OCI-LY7 (cell line): ENCODE measurements at regions not wholly inside any gene's neighbourhood (a gene's known extent, or its start where the extent isn't known, plus 50 kb on each side); places are given as distances from the start of the nearest gene placed in this dataset.

Source experiments
- BruUV-seq: library from RNA; stranded (reverse); fragments of 400-500 nt; replicated peaks from 2 replicates; lab custom pipeline; 2021; lab: Mats Ljungman, UMichigan
- CTCF ChIA-PET: fragments of 300-600 bp; sonication (Branson Sonifier 250); formaldehyde crosslinking; loops from one replicate; lab custom pipeline; 2022; ENCODE audit warnings: antibody characterized with exemption; ENCODE audit not compliant: unreplicated experiment; lab: Charles Lee
- POLR2A ChIA-PET: fragments of 300-600 bp; sonication (Branson Sonifier 250); formaldehyde crosslinking; loops from one replicate; lab custom pipeline; 2022; ENCODE audit warnings: antibody characterized with exemption; lab: Charles Lee
- DNase-seq: peaks from one replicate; pipeline ENCODE4 v3.0.0-alpha.2; 2015; ENCODE audit warnings: low spot score
- H2AFZ ChIP-seq: fragments of 200-600 bp; sonication (generic), shearing (Covaris generic); 2 replicates; pipeline ENCODE4 v1.6.1; 2014; ENCODE audit warnings: mild to moderate bottlenecking, antibody characterized with exemption, low read length, moderate library complexity
- H3K27ac ChIP-seq: fragments of 200-600 bp; sonication (generic); 2 replicates; pipeline ENCODE4 v1.5.1; 2014; ENCODE audit warnings: mixed run types, low read depth, mild to moderate bottlenecking, moderate library complexity, low read length, inconsistent platforms; ENCODE audit not compliant: poor library complexity, severe bottlenecking
- H3K36me3 ChIP-seq: fragments of 200-600 bp; sonication (generic); 2 replicates; pipeline ENCODE4 v1.6.1; 2014; ENCODE audit warnings: mild to moderate bottlenecking, antibody characterized with exemption, low read length, moderate library complexity, mixed read lengths; ENCODE audit not compliant: insufficient read depth
- H3K4me1 ChIP-seq: fragments of 200-600 bp; sonication (generic); 2 replicates; pipeline ENCODE4 v1.5.1; 2014; ENCODE audit warnings: mild to moderate bottlenecking, low read length; ENCODE audit not compliant: insufficient read depth, poor library complexity, severe bottlenecking
- H3K4me2 ChIP-seq: fragments of 200-600 bp; sonication (generic); 2 replicates; pipeline ENCODE4 v1.6.1; 2014; ENCODE audit warnings: mild to moderate bottlenecking, low read length
- H3K4me3 ChIP-seq: fragments of 200-600 bp; sonication (generic); 2 replicates; pipeline ENCODE4 v1.5.1; 2014; ENCODE audit warnings: mild to moderate bottlenecking, low read depth, low read length; ENCODE audit not compliant: poor library complexity, severe bottlenecking
- H3K79me2 ChIP-seq: fragments of 200-600 bp; sonication (generic); 2 replicates; pipeline ENCODE4 v1.6.1; 2016; ENCODE audit warnings: low read depth, mild to moderate bottlenecking, low read length, moderate library complexity, mixed read lengths; ENCODE audit not compliant: insufficient read depth
- H3K9me2 ChIP-seq: fragments of 200-600 bp; sonication (generic); 2 replicates; pipeline ENCODE4 v1.6.1; 2016; ENCODE audit warnings: mild to moderate bottlenecking, low read length, mixed read lengths; ENCODE audit not compliant: insufficient read depth
- H3K9me3 ChIP-seq: fragments of 200-600 bp; sonication (generic); 2 replicates; pipeline ENCODE4 v1.6.1; 2014; ENCODE audit warnings: mild to moderate bottlenecking, mixed run types, low read length, mixed read lengths
- H4K20me1 ChIP-seq: fragments of 200-600 bp; sonication (generic); 2 replicates; pipeline ENCODE4 v1.6.1; 2014; ENCODE audit warnings: mild to moderate bottlenecking, antibody characterized with exemption, low read length, moderate library complexity, mixed read lengths; ENCODE audit not compliant: insufficient read depth
- EZH2phosphoT487 ChIP-seq: fragments of 200-600 bp; sonication (generic); IDR thresholded peaks from 2 replicates; pipeline ENCODE4 v1.6.1; 2018; ENCODE audit warnings: low read depth, borderline replicate concordance, mild to moderate bottlenecking, mixed run types, antibody characterized with exemption, low read length, moderate library complexity, mixed read lengths
- intact Hi-C: fragments of 100-400 bp; cut with micrococcal nuclease; formaldehyde crosslinking; loops from one replicate; pipeline ENCODE4 v1.10.0; 2022; ENCODE audit not compliant: unreplicated experiment
- TF ChIP-seq, protein P1 (sequence below): fragments of 200-600 bp; sonication (generic); conservative IDR thresholded peaks from 2 replicates; pipeline ENCODE4 v1.5.1; 2014; ENCODE audit warnings: mild to moderate bottlenecking, antibody characterized with exemption, low read length, moderate library complexity, mixed read lengths

GRCh38 chr14:97353102-97353501, 555.9 kb downstream of the VRK1 start:
- no peaks in the 10 kb centered on the region for H3K36me3 ChIP-seq
- no peak overlapping the region for H3K4me3 ChIP-seq
- ChIA-PET CTCF (no interaction called here), POLR2A (no interaction called here)
- H3K27ac ChIP-seq = no peak overlapping the region
- no peaks in the 10 kb centered on the region for H3K9me3 ChIP-seq
- no peaks in the 10 kb centered on the region for H3K4me1 ChIP-seq
- H2AFZ ChIP-seq = no peak overlapping the region
- no peak overlapping the region for H3K4me2 ChIP-seq
- H3K79me2 ChIP-seq = no peaks in the 10 kb centered on the region
- BruUV-seq = no TSS peak
- intact Hi-C loops = no loop called here
- TF ChIP-seq, protein P1, sequence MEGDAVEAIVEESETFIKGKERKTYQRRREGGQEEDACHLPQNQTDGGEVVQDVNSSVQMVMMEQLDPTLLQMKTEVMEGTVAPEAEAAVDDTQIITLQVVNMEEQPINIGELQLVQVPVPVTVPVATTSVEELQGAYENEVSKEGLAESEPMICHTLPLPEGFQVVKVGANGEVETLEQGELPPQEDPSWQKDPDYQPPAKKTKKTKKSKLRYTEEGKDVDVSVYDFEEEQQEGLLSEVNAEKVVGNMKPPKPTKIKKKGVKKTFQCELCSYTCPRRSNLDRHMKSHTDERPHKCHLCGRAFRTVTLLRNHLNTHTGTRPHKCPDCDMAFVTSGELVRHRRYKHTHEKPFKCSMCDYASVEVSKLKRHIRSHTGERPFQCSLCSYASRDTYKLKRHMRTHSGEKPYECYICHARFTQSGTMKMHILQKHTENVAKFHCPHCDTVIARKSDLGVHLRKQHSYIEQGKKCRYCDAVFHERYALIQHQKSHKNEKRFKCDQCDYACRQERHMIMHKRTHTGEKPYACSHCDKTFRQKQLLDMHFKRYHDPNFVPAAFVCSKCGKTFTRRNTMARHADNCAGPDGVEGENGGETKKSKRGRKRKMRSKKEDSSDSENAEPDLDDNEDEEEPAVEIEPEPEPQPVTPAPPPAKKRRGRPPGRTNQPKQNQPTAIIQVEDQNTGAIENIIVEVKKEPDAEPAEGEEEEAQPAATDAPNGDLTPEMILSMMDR = no peak
- no peak for TF ChIP-seq EZH2phosphoT487
- H4K20me1 ChIP-seq = no peaks in the 10 kb centered on the region
- no peaks in the 10 kb centered on the region for H3K9me2 ChIP-seq
- no peak for DNase-seq

DNA sequence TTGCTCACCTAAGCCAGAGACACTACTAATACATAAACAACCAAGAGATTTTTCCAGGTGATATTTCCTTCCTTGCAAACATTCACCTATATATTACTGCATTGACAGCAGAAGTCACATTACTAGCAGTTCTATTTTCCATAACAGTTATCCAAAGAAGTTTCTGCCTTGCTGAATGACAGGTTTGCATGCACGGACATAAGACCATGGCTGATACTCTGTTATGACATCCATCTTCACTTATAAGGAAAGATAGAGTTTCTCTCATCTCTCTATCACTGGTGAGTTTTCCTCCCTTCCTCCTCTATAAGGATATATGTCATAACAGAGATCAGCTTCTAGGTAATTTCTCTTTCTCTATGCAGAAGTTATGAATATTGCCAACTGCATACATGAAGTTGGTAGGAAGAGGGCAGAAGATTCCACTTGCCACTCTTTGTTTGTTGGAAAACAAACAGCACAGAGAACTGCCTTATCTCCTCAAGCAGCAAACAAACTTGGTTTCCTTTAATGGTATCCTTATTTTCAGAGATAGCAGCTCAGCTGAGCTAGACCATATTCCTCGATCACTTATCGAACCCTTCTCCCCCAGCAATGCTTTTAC, 557.0 kb downstream of the VRK1 start:
- BruUV-seq = no TSS peak
- H3K9me3 ChIP-seq = no peaks in the 10 kb centered on the region
- POLR2A ChIA-PET = no interaction called here
- H4K20me1 ChIP-seq = no peaks in the 10 kb centered on the region
- no peaks in the 10 kb centered on the region for H3K4me1 ChIP-seq
- H3K9me2 ChIP-seq = no peaks in the 10 kb centered on the region
- no peak for DNase-seq
- no peak overlapping the region for H3K4me3 ChIP-seq
- no peak for TF ChIP-seq EZH2phosphoT487
- TF ChIP-seq, protein P1 = no peak
- CTCF ChIA-PET = no interaction called here
- H3K79me2 ChIP-seq = no peaks in the 10 kb centered on the region
- no peak overlapping the region for H3K27ac ChIP-seq
- intact Hi-C loops = no loop called here
- H3K4me2 ChIP-seq = no peak overlapping the region
- H2AFZ ChIP-seq = no peak overlapping the region
- no peaks in the 10 kb centered on the region for H3K36me3 ChIP-seq

DNA sequence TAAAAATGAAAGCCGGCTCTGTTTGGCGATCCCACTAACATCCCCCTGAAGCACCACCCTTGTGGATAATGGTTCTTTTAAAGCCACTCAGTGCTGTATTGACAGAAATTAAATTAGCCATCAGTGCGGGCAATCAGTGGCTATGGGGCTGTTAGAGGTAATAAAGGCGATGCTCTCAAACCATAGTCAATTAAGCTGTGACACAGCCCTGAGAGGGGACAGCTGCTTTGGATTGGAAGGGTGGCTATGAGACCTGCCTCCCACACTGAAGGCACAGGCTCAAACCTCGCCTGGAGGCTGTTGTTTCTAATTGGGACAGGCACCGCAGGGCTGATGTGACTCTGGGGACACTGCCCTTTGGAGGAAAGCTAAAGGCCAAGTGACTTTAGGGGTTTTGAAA, 562.2 kb downstream of the VRK1 start:
- Histone ChIP-seq H3K27ac (no peak overlapping the region), H3K4me1 (no peaks in the 10 kb centered on the region), H3K9me3 (no peaks in the 10 kb centered on the region), H3K79me2 (no peaks in the 10 kb centered on the region), H3K4me3 (no peak overlapping the region), H2AFZ (no peak overlapping the region), H3K36me3 (no peaks in the 10 kb centered on the region), H4K20me1 (no peaks in the 10 kb centered on the region), H3K4me2 (no peak overlapping the region), H3K9me2 (no peaks in the 10 kb centered on the region)
- no peak for DNase-seq
- no TSS peak for BruUV-seq
- TF ChIP-seq, protein P1 = no peak
- TF ChIP-seq EZH2phosphoT487 = no peak
- POLR2A ChIA-PET = no interaction called here
- CTCF ChIA-PET = no interaction called here
- intact Hi-C loops = no loop called here
